ENCODE measurements at regions not wholly inside any gene's neighbourhood (a gene's known extent, or its start where the extent isn't known, plus 50 kb on each side); places are given as distances from the start of the nearest gene placed in this dataset.

DNA sequence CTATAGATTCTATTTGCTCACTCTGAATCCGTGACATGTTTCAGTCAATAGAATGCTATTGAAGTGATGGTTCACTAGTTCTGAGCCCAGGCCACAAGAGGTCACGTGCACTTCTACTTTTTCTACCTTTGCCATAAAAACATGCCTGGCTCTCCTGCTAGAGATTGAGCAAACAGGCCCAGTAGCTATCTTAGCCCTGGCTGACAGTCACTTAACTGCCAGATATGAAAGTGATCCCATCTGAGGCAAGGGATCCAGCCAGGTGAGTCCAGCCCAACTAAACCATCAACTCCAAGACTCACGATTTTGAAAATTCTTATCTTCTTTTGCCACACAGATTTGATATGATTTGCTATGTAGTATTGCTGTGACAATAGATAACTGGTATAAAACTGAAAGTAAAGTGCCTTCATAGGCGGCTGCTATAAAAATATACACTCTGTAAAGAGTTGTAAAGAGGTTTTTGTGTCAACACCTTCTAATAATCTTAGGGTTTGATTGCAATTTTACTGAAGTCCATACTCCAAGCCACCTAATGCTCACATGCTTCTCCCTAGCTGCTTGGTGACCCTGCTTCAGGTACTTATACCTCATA is 937.7 kb upstream of the SOX9 start:
- DNase-seq (ENCODE audit: low read depth): no peak
- in situ Hi-C loops (cut with HindIII; ENCODE audit: low sequenced_read_pairs): no loop called here
- H3K4me3 ChIP-seq (ENCODE audit: low read depth, low read length): no peak overlapping the region
- no peak for TF ChIP-seq CTCF (IDR thresholded peaks at IDR 0.05; ENCODE audit: low read depth, low read length, missing control alignments)

DNA sequence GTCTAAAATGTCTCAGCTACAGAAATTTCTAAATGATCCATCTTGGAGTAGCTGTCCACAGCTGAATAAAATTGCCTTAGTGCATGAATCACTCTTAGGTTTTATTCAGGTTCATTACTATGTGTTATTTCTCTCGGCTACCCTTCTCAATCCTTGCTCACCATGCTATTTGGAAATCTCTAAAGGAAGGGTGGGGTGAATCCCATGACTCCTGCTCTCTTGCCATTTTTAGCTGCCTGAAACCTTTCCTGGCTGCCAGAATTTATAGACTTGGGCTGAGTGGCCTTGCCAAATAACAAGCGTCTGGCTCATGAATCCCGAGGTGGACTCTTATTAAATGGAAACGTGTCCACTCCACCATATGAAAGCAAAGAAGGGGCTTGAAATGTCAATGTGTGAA is 936.1 kb upstream of the SOX9 start:
- no peak for TF ChIP-seq CTCF (IDR thresholded peaks at IDR 0.05; ENCODE audit: low read depth, low read length, missing control alignments)
- no peak for DNase-seq (ENCODE audit: low read depth)
- H3K4me3 ChIP-seq (ENCODE audit: low read depth, low read length): no peak overlapping the region
- in situ Hi-C loops (cut with HindIII; ENCODE audit: low sequenced_read_pairs): no loop called here

GRCh38 chr17:71187145-71187878 is 933.5 kb upstream of the SOX9 start:
- no peak for TF ChIP-seq CTCF (IDR thresholded peaks at IDR 0.05; ENCODE audit: low read depth, low read length, missing control alignments)
- in situ Hi-C loops (cut with HindIII; ENCODE audit: low sequenced_read_pairs): no loop called here
- no peak for DNase-seq (ENCODE audit: low read depth)
- no peak overlapping the region for H3K4me3 ChIP-seq (ENCODE audit: low read depth, low read length)

DNA sequence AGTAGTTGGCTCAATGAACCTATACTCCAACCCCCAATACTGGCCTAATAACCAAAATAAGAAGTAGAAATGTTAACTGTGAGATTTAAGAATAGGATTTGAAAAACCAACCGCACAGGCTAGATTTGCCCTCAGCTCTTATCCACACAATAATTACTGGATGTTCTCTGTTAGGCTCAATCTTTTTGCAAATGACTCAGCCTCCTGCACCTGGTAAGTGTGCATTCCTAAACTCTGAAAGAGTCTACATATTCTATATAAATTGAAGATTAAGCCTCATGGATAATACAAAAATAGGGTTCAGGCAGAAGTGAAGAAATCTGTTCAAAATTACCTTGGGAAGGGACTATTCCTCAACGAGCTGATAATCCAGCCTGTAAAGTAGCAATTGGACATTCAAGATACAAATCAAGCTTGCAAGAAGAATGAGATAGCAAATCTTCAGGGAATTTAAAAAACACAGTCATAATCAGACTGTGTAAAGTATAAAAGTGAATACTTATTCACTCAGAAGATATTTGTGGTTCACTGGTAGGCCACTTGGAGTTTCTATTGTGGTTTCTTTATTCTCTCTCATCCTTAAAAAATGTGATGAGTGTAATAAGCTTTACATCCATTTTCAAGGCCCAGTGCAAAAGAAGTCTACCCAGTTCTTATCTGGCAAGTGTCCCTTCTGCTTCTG is 931.9 kb upstream of the SOX9 start:
- no peak for TF ChIP-seq CTCF (IDR thresholded peaks at IDR 0.05; ENCODE audit: low read depth, low read length, missing control alignments)
- peak overlapping the region; percentile 1 for H3K4me3 ChIP-seq (ENCODE audit: low read depth, low read length)
- in situ Hi-C loops (cut with HindIII; ENCODE audit: low sequenced_read_pairs): no loop called here
- peak; percentile 93 for DNase-seq (ENCODE audit: low read depth)

DNA sequence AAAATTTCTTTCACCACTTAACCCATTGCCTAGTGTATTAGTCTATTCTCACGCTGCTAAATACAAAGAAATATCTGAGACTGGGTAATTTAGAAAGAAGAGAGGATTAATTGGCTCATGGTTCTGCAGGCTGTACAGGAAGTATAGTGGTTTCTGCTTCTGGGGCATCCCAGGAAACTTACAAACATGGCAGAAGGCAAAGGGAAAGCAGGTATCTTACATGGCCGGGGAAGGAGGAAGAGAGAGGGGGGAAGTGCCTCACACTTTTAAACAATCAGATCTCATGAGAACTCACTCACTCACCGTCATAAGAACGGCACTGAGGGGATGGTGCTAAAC is 931.4 kb upstream of the SOX9 start:
- H3K4me3 ChIP-seq (ENCODE audit: low read depth, low read length): no peak overlapping the region
- no peak for DNase-seq (ENCODE audit: low read depth)
- no peak for TF ChIP-seq CTCF (IDR thresholded peaks at IDR 0.05; ENCODE audit: low read depth, low read length, missing control alignments)
- in situ Hi-C loops (cut with HindIII; ENCODE audit: low sequenced_read_pairs): no loop called here

GRCh38 chr17:71192039-71192555 is 928.7 kb upstream of the SOX9 start:
- DNase-seq (ENCODE audit: low read depth): no peak
- H3K4me3 ChIP-seq (ENCODE audit: low read depth, low read length): no peak overlapping the region
- in situ Hi-C loops (cut with HindIII; ENCODE audit: low sequenced_read_pairs): no loop called here
- no peak for TF ChIP-seq CTCF (IDR thresholded peaks at IDR 0.05; ENCODE audit: low read depth, low read length, missing control alignments)

Measured in astrocyte of the cerebellum (primary cell).